Transverse colon (tissue), 4 donors: ENCODE measurements at regions not wholly inside any gene's neighbourhood (a gene's known extent, or its start where the extent isn't known, plus 50 kb on each side); places are given as distances from the start of the nearest gene placed in this dataset.

Experiments used
- EP300 ChIP-seq: sonication (generic); formaldehyde crosslinking; IDR thresholded peaks from one replicate; pipeline ENCODE4 v1.6.1; 2017; ENCODE audit warnings: antibody characterized with exemption, low read depth
- POLR2A ChIP-seq: fragments of 450-650 bp; IDR thresholded peaks from one replicate; pipeline ENCODE4 v1.6.1; 2016; ENCODE audit warnings: antibody characterized with exemption, mild to moderate bottlenecking, moderate library complexity
- POLR2AphosphoS5 ChIP-seq, 3 donors: sonication (generic); formaldehyde crosslinking; IDR thresholded peaks; one replicate each; pipeline ENCODE4 v1.6.1; 2016; ENCODE audit warnings: antibody characterized with exemption in 3 of 3
- TF ChIP-seq, protein P1 (sequence below), 5 experiments: fragments of 200-600 bp in 3 of 5; fragments of 450-650 bp in 2 of 5; sonication (generic) in 3 of 5; IDR thresholded peaks; 1 replicate in 2 of 5; 2 replicates in 3 of 5; pipeline ENCODE4 v1.5.1; 2016 to 2017; ENCODE audit warnings: antibody characterized with exemption in 5 of 5, inconsistent platforms in 3 of 5, mild to moderate bottlenecking in 2 of 5, moderate library complexity in 1 of 5

DNA sequence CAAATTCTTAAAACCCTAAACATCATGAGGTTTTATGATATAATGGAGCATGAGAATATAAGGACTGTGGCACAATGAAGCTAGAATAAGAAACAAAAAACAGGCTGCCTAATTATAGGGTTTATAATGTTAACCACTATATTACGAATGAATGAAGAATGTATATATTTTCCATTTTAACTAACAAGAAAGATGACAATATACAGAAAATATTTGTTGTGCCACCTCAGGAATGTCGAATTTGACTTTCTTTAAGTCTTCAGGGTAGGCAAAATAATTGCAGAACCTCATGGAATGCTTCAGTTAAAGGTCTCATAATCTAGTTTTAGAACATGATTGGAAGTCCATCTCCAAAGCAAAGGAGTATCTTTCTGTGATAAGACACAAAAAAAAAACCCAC lies 282.9 kb upstream of the SLC8A1 start:
- TF ChIP-seq, protein P1, sequence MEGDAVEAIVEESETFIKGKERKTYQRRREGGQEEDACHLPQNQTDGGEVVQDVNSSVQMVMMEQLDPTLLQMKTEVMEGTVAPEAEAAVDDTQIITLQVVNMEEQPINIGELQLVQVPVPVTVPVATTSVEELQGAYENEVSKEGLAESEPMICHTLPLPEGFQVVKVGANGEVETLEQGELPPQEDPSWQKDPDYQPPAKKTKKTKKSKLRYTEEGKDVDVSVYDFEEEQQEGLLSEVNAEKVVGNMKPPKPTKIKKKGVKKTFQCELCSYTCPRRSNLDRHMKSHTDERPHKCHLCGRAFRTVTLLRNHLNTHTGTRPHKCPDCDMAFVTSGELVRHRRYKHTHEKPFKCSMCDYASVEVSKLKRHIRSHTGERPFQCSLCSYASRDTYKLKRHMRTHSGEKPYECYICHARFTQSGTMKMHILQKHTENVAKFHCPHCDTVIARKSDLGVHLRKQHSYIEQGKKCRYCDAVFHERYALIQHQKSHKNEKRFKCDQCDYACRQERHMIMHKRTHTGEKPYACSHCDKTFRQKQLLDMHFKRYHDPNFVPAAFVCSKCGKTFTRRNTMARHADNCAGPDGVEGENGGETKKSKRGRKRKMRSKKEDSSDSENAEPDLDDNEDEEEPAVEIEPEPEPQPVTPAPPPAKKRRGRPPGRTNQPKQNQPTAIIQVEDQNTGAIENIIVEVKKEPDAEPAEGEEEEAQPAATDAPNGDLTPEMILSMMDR (IDR thresholded peaks at IDR 0.05): no peak
- TF ChIP-seq POLR2A (no peak), EP300 (no peak), POLR2AphosphoS5 (IDR thresholded peaks at IDR 0.05) (no peak)
